Adrenal gland (tissue), 9 donors: ENCODE measurements at regions not wholly inside any gene's neighbourhood (a gene's known extent, or its start where the extent isn't known, plus 50 kb on each side); places are given as distances from the start of the nearest gene placed in this dataset.

Experiments used
- DNase-seq, 7 donors: peaks; one replicate each; pipeline ENCODE4 v3.0.0-alpha.2; 2019 to 2020
- H3K27ac ChIP-seq, 5 donors: fragments of 200-600 bp; sonication (generic) in 4 of 5; 1 replicate in 3 of 5; 2 replicates in 2 of 5; pipeline versions ENCODE4 v1.5.1 to v1.8.0; 2016 to 2020; ENCODE audit warnings: mild to moderate bottlenecking in 1 of 5
- H3K27me3 ChIP-seq: fragments of 200-600 bp; 2 replicates; pipeline ENCODE4 v1.8.0; 2021
- H3K36me3 ChIP-seq, 2 donors: fragments of 200-600 bp; replicated peaks in 1 of 2; 1 replicate in 1 of 2; 2 replicates in 1 of 2; pipeline versions ENCODE4 v1.5.1 to v1.8.0; 2018 to 2022
- H3K4me1 ChIP-seq, 2 donors: fragments of 200-600 bp; replicated peaks in 1 of 2; 1 replicate in 1 of 2; 2 replicates in 1 of 2; pipeline versions ENCODE4 v1.5.1 to v1.8.0; 2018 to 2021
- H3K4me3 ChIP-seq, 4 donors: fragments of 200-600 bp; sonication (generic) in 3 of 4; one replicate each; pipeline ENCODE4 v1.5.1; 2016 to 2018
- H3K9me3 ChIP-seq, 3 donors: fragments of 200-600 bp; sonication (generic) in 1 of 3; replicated peaks in 1 of 3; 1 replicate in 2 of 3; 2 replicates in 1 of 3; pipeline versions ENCODE4 v1.5.1 to v1.8.0; 2016 to 2021
- POLR2A ChIP-seq, 2 donors: fragments of 450-650 bp; IDR thresholded peaks; one replicate each; pipeline ENCODE4 v1.6.1; 2017; ENCODE audit warnings: antibody characterized with exemption in 2 of 2, mild to moderate bottlenecking in 2 of 2, moderate library complexity in 1 of 2
- WGBS, 4 donors: extraction: QIAGEN DNeasy Blood & Tissue Kit in 2 of 4; methylation state at CpG; one replicate each; pipeline versions ENCODE4 v1.1.5 to v1.1.7; 2013 to 2017; 5-methylcytosine and 5-hydroxymethylcytosine counted together
- intact Hi-C, 2 donors: fragments of 100-400 bp; cut with DNase I; formaldehyde crosslinking; loops; one replicate each; pipeline versions ENCODE4 v1.14.1 to v1.15.0; 2022 to 2023
- TF ChIP-seq, protein P1 (sequence below), 6 experiments: fragments of 450-650 bp in 4 of 6; fragments of 200-600 bp in 2 of 6; sonication (generic) in 1 of 6; IDR thresholded peaks; 1 replicate in 5 of 6; 2 replicates in 1 of 6; pipeline versions ENCODE4 v1.5.1 to v1.8.0; 2016 to 2021; ENCODE audit warnings: antibody characterized with exemption in 6 of 6, mild to moderate bottlenecking in 2 of 6, moderate library complexity in 1 of 6
- donor health status: healthy with polysubstance abuse.
- donor health status: Bipolar disorder and iron deficiency.
- donor health status: DM: yes; HTN: yes; CAD: no.
- donor health status: DM: no; HTN: no; CAD: no.
- donor health status: DM: no; HTN: no; CAD: no.

DNA sequence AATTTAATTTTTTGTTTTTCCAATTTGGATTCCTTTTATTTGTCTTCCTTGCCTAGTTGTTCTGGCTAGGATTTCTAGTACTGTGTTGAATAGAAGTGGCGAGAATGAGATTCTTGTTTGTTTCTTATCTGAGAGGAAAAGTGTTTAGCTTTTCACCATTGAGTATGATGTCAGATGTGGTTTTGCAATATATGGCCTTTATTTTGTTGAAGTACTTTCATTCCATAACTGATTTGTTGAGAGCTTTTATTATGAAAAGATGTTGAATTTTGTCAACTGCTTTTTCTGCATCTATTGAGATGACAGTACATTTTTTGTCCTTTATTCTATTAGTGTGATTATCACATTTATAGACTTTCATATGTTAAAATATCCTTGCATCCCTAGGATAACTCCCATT lies 462.0 kb downstream of the CCDC91 start:
- DNase-seq: no peak
- H3K36me3 ChIP-seq: no peaks in the 10 kb centered on the region
- 72 to 89% (median 84%) methylated on average over 1 of the region's 1 CpG for WGBS, 4 donors
- H3K4me1 ChIP-seq: no peaks in the 10 kb centered on the region
- H3K27ac ChIP-seq: no peak overlapping the region
- no peaks in the 10 kb centered on the region for H3K27me3 ChIP-seq
- peaks cover 0 to 3% (median 0%) of the 10 kb centered on the region in 3 donors for H3K9me3 ChIP-seq
- intact Hi-C loops: no loop called here
- H3K4me3 ChIP-seq: no peak overlapping the region
- TF ChIP-seq, protein P1, sequence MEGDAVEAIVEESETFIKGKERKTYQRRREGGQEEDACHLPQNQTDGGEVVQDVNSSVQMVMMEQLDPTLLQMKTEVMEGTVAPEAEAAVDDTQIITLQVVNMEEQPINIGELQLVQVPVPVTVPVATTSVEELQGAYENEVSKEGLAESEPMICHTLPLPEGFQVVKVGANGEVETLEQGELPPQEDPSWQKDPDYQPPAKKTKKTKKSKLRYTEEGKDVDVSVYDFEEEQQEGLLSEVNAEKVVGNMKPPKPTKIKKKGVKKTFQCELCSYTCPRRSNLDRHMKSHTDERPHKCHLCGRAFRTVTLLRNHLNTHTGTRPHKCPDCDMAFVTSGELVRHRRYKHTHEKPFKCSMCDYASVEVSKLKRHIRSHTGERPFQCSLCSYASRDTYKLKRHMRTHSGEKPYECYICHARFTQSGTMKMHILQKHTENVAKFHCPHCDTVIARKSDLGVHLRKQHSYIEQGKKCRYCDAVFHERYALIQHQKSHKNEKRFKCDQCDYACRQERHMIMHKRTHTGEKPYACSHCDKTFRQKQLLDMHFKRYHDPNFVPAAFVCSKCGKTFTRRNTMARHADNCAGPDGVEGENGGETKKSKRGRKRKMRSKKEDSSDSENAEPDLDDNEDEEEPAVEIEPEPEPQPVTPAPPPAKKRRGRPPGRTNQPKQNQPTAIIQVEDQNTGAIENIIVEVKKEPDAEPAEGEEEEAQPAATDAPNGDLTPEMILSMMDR (IDR thresholded peaks at IDR 0.05): no peak
- TF ChIP-seq POLR2A (IDR thresholded peaks at IDR 0.05): no peak

DNA sequence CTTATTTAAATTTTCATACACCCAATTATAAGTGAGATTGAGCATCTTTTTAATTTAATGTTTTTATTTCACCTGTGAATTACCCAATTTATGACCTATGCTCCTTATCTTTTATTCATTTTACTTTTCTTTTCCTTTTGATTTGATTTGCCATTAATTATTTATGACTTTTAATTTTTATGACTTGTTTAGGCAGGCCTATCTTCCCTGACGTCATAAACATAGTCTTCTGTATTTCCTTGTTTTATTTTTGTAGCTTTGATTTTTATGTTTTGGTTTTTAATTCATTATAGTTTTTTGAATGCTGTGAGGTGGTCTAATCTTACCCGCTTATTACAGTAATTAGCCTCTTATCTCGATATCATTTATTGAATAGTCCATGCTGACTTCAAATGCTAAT lies 467.1 kb upstream of the FAR2 start:
- WGBS, 4 donors: 81 to 91% (median 83%) methylated on average over 3 of the region's 3 CpGs
- Histone ChIP-seq H3K4me3 (no peak overlapping the region), H3K36me3 (no peaks in the 10 kb centered on the region), H3K27me3 (no peaks in the 10 kb centered on the region), H3K27ac (no peak overlapping the region), H3K9me3 (no peaks in the 10 kb centered on the region), H3K4me1 (no peaks in the 10 kb centered on the region)
- intact Hi-C loops: no loop called here
- TF ChIP-seq, protein P1 (IDR thresholded peaks at IDR 0.05): no peak
- no peak for TF ChIP-seq POLR2A (IDR thresholded peaks at IDR 0.05)
- DNase-seq: no peak

DNA sequence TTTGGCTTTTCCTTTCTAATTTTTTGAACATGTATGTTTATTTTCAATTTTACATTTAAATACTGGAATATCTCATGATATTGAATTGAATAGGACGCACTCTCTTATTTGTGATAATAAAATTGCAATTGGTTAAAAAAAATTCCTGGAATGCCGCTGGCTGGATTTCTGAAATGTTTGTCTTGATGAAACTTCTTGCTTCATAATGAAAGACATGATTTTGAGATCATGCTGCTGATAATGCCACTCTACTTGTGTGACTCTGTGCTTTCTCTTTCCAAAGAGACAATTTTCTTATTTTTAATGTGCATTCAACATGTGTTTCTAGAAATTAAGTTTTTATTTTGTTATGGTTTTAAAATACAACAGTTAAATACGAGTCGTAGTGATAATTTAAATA lies 465.7 kb upstream of the FAR2 start:
- 85 to 87% (median 86%) methylated on average over 4 of the region's 4 CpGs for WGBS, 4 donors
- TF ChIP-seq POLR2A (IDR thresholded peaks at IDR 0.05): no peak
- TF ChIP-seq, protein P1 (IDR thresholded peaks at IDR 0.05): no peak
- Histone ChIP-seq H3K27ac (no peak overlapping the region), H3K4me1 (no peaks in the 10 kb centered on the region), H3K36me3 (no peaks in the 10 kb centered on the region), H3K27me3 (no peaks in the 10 kb centered on the region), H3K4me3 (no peak overlapping the region), H3K9me3 (no peaks in the 10 kb centered on the region)
- no peak for DNase-seq
- intact Hi-C loops: no loop called here

DNA sequence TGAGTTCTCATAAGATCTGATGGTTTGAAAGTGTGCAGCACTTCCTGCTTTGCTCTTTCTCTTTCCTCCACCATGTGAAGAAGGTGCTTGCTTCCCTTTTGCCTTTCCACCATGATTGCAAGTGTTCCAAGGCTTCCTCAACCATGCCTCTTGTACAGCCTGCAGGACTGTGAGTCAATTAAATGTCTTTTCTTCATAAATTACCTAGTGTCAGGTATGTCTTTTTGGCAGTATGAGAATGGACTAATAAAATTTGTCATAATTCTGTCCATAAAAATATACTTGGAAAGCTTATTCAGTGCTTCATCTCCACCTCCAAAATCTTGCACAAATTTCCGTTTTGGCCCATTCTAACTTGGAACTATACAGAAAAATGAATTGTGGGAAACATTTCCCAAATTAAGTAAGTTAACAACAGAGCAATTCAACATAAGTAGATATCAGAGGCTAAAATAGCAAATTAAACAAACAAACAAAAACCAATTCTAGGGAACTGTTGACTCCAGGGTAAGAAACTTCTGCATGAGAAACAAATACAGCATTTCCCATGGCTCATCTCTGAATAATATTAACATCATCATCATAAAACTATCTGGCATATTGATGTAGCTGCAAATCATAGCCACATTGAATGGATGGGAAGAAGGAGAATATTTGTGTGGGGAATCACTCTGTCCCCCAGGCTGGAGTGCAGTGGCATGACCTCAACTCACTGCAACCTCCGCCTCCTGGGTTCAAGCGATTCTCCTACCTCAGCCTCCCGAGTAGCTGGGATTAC lies 459.5 kb upstream of the FAR2 start:
- no peaks in the 10 kb centered on the region for H3K36me3 ChIP-seq
- no peak overlapping the region for H3K27ac ChIP-seq
- H3K4me3 ChIP-seq: no peak overlapping the region
- 73 to 87% (median 80%) methylated on average over 4 of the region's 4 CpGs for WGBS, 4 donors
- no peaks in the 10 kb centered on the region for H3K4me1 ChIP-seq
- H3K27me3 ChIP-seq: no peaks in the 10 kb centered on the region
- TF ChIP-seq POLR2A (IDR thresholded peaks at IDR 0.05): no peak
- TF ChIP-seq, protein P1 (IDR thresholded peaks at IDR 0.05): no peak
- H3K9me3 ChIP-seq: no peaks in the 10 kb centered on the region
- no peak for DNase-seq
- intact Hi-C loops: no loop called here
